Sigmoid colon (tissue), 6 donors: ENCODE measurements at regions not wholly inside any gene's neighbourhood (a gene's known extent, or its start where the extent isn't known, plus 50 kb on each side); places are given as distances from the start of the nearest gene placed in this dataset.
A peak's percentile ranks its signal among the peaks of the same experiment; 100 is the strongest.
"Not testable (repeated sequence)": the region's sequence is repeated elsewhere in the genome, so short reads cannot be mapped to it uniquely, and the experiment has no call there.

Source experiments
- DNase-seq: peaks from one replicate; pipeline ENCODE4 v3.0.0-alpha.2; 2019
- H3K27ac ChIP-seq, 4 donors: fragments of 200-600 bp; sonication (generic); one replicate each; pipeline ENCODE4 v1.5.1; 2016 to 2019; ENCODE audit warnings: mild to moderate bottlenecking in 1 of 4
- H3K27me3 ChIP-seq, 3 donors: fragments of 200-600 bp; sonication (generic); one replicate each; pipeline ENCODE4 v1.5.1; 2019; ENCODE audit warnings: mild to moderate bottlenecking in 1 of 3
- H3K36me3 ChIP-seq, 4 donors: fragments of 200-600 bp; sonication (generic); one replicate each; pipeline ENCODE4 v1.5.1; 2016 to 2019
- H3K4me1 ChIP-seq, 4 donors: fragments of 200-600 bp; sonication (generic); one replicate each; pipeline ENCODE4 v1.5.1; 2017 to 2019
- H3K4me3 ChIP-seq, 4 donors: fragments of 200-600 bp; sonication (generic); one replicate each; pipeline ENCODE4 v1.5.1; 2017 to 2019; ENCODE audit warnings: mild to moderate bottlenecking in 2 of 4, moderate library complexity in 1 of 4
- H3K9me3 ChIP-seq, 4 donors: fragments of 200-600 bp in 3 of 4; sonication (generic) in 3 of 4; one replicate each; pipeline versions ENCODE4 v1.5.1 to v1.6.1; 2013 to 2019
- CTCF ChIP-seq, 4 experiments: fragments of 450-650 bp in 3 of 4; fragments of 200-600 bp in 1 of 4; IDR thresholded peaks; one replicate each; pipeline ENCODE4 v1.5.1; 2016 to 2019; ENCODE audit warnings: antibody characterized with exemption in 4 of 4, mild to moderate bottlenecking in 3 of 4, moderate library complexity in 2 of 4
- EP300 ChIP-seq, 4 donors: sonication (generic); formaldehyde crosslinking; IDR thresholded peaks; one replicate each; pipeline ENCODE4 v1.6.1; 2017; ENCODE audit warnings: antibody characterized with exemption in 4 of 4
- POLR2A ChIP-seq, 2 donors: fragments of 450-650 bp; IDR thresholded peaks; one replicate each; pipeline ENCODE4 v1.6.1; 2016; ENCODE audit warnings: antibody characterized with exemption in 2 of 2, mild to moderate bottlenecking in 2 of 2, moderate library complexity in 2 of 2
- POLR2AphosphoS5 ChIP-seq, 4 donors: sonication (generic); formaldehyde crosslinking; IDR thresholded peaks; one replicate each; pipeline ENCODE4 v1.6.1; 2017; ENCODE audit warnings: antibody characterized with exemption in 4 of 4
- WGBS, 2 donors: extraction: QIAGEN DNeasy Blood & Tissue Kit; methylation state at CpG; one replicate each; pipeline ENCODE4 v1.1.7; 2013; 5-methylcytosine and 5-hydroxymethylcytosine counted together
- intact Hi-C: fragments of 100-400 bp; cut with DNase I; formaldehyde crosslinking; loops from one replicate; pipeline ENCODE4 v1.15.1; 2023
- donor health status: healthy with polysubstance abuse.
- donor health status: healthy.

- TF ChIP-seq POLR2A (IDR thresholded peaks at IDR 0.05): no peak
- no peak for TF ChIP-seq EP300 (IDR thresholded peaks at IDR 0.05)
- TF ChIP-seq POLR2AphosphoS5 (IDR thresholded peaks at IDR 0.05): no peak
- TF ChIP-seq CTCF (IDR thresholded peaks at IDR 0.05): no peak
- Histone ChIP-seq H3K36me3 (no peaks in the 10 kb centered on the region), H3K4me1 (peaks cover 0 to 24% (median 14%) of the 10 kb centered on the region in 4 donors), H3K27me3 (no peaks in the 10 kb centered on the region), H3K27ac (no peak overlapping the region), H3K9me3 (peaks cover 0 to 3% (median 1%) of the 10 kb centered on the region in 4 donors), H3K4me3 (no peak overlapping the region)
- 98% methylated on average over 1 of the region's 1 CpG for WGBS, 2 donors
- intact Hi-C loops: no loop called here
- DNase-seq: no peak
Observed at GRCh38 chr11:70897429-70897828, 354.9 kb downstream of the SHANK2 start.

GRCh38 chr11:70899616-70900015, 352.8 kb downstream of the SHANK2 start:
- no peak for DNase-seq
- TF ChIP-seq POLR2AphosphoS5 (IDR thresholded peaks at IDR 0.05) (no peak), POLR2A (IDR thresholded peaks at IDR 0.05) (no peak), EP300 (IDR thresholded peaks at IDR 0.05) (no peak), CTCF (IDR thresholded peaks at IDR 0.05) (no peak)
- H3K27ac ChIP-seq: peak overlapping the region in 2 of 4 donors; percentile 68 to 78
- peaks cover 0 to 28% (median 15%) of the 10 kb centered on the region in 4 donors for H3K4me1 ChIP-seq
- peaks cover 0 to 3% (median 1%) of the 10 kb centered on the region in 4 donors for H3K9me3 ChIP-seq
- no peaks in the 10 kb centered on the region for H3K36me3 ChIP-seq
- intact Hi-C loops: no loop called here
- WGBS, 2 donors: 97% methylated on average over 6 of the region's 6 CpGs
- H3K27me3 ChIP-seq: no peaks in the 10 kb centered on the region
- H3K4me3 ChIP-seq: no peak overlapping the region

DNA sequence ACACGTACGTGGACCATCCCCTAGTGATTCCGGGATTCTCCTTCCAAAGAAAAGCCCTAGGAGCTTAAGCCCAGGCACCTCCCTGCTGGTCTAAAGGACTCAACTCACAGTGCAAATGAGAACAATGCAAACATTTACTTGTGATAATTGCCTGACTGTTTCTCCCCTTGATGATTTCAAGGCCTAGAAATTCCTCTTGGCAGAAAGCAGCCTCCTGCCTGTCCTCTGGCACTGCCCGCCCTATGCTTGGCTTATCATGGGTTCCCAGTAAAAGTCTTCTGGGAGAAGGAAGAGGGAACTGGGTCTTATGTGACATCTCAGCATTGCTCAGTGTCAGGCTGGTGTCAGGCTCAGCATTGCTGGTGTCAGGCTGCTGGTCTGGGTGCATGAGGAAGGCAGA, 351.8 kb downstream of the SHANK2 start:
- Histone ChIP-seq H3K27ac (peak overlapping the region; percentile 68 to 78 (median 72)), H3K27me3 (no peaks in the 10 kb centered on the region), H3K36me3 (no peaks in the 10 kb centered on the region), H3K4me1 (peaks cover 0 to 28% (median 15%) of the 10 kb centered on the region in 4 donors), H3K9me3 (peaks cover 0 to 3% (median 1%) of the 10 kb centered on the region in 4 donors), H3K4me3 (no peak overlapping the region)
- no peak for DNase-seq
- TF ChIP-seq POLR2A (IDR thresholded peaks at IDR 0.05) (no peak), CTCF (IDR thresholded peaks at IDR 0.05) (no peak), POLR2AphosphoS5 (IDR thresholded peaks at IDR 0.05) (peak in 3 of 4 donors; percentile 35 to 76 (median 65)), EP300 (IDR thresholded peaks at IDR 0.05) (peak in 1 of 4 donors; percentile 21)
- intact Hi-C loops: no loop called here
- 59 to 85% methylated on average over 4 of the region's 4 CpGs for WGBS, 2 donors

DNA sequence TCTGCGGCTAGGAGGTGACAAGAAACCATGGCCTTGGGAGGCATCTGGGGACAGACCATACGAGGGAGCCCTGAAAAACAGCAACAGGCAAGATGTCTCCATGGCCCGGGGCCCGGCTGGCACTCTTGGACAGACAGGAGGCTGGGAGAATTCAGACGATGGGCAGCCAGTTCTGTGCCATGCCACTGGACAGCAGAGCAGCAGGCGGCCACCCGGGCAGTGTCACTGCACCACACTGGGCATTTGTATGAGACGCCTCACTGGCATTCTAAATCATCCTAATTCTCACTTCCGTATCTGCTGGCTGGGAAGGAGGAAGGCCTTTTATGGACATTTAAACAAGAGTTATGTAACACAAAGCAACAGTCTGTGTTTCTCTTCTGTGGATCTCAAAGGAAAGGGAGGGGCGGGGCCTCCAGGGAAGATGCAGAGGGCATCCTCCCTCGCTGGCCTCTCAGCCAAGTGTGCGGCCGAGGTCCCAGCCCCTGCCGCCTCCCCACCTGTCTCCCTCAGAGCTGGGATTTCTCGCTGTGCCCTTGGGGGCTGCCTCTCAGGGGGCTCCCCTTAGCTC, 350.3 kb downstream of the SHANK2 start:
- Histone ChIP-seq H3K4me1 (peaks cover 0 to 28% (median 15%) of the 10 kb centered on the region in 4 donors), H3K4me3 (no peak overlapping the region), H3K27me3 (no peaks in the 10 kb centered on the region), H3K36me3 (no peaks in the 10 kb centered on the region), H3K27ac (peak overlapping the region; percentile 68 to 78 (median 72)), H3K9me3 (peaks cover 0 to 3% (median under 1%) of the 10 kb centered on the region in 4 donors)
- WGBS, 2 donors: 75 to 86% methylated on average over 15 of the region's 15 CpGs
- TF ChIP-seq CTCF (IDR thresholded peaks at IDR 0.05): no peak
- peak in 3 of 4 donors; percentile 21 to 52 (median 38) for TF ChIP-seq POLR2AphosphoS5 (IDR thresholded peaks at IDR 0.05)
- intact Hi-C loops: no loop called here
- DNase-seq: peak; percentile 77

- Histone ChIP-seq H3K4me1 (peaks cover 0 to 35% (median 18%) of the 10 kb centered on the region in 4 donors), H3K27ac (peak overlapping the region in 2 of 4 donors; percentile 68 to 73)
- H3K36me3 ChIP-seq, intact Hi-C loops, H3K4me3 ChIP-seq, DNase-seq, H3K9me3 ChIP-seq, H3K27me3 ChIP-seq: not testable (repeated sequence)
- 95 to 96% methylated on average over 8 of the region's 8 CpGs for WGBS, 2 donors
Observed at GRCh38 chr11:70903229-70903628, 349.1 kb downstream of the SHANK2 start.
